ENCODE measurements at regions not wholly inside any gene's neighbourhood (a gene's known extent, or its start where the extent isn't known, plus 50 kb on each side); places are given as distances from the start of the nearest gene placed in this dataset.

GRCh38 chr11:128205796-128206195 lies 381.6 kb downstream of the ETS1 start:
- no peak for TF ChIP-seq CTCF (IDR thresholded peaks at IDR 0.05)
- TF ChIP-seq EP300 (IDR thresholded peaks at IDR 0.05), result no peak
- no peak for TF ChIP-seq POLR2A (IDR thresholded peaks at IDR 0.05; ENCODE audit: low read depth)
- TF ChIP-seq POLR2AphosphoS5 (IDR thresholded peaks at IDR 0.05), result no peak
- no peaks in the 10 kb centered on the region for H3K27me3 ChIP-seq
- no peaks in the 10 kb centered on the region for H3K9me3 ChIP-seq
- H3K4me1 ChIP-seq, result peaks cover 27 to 34% (median 30%) of the 10 kb centered on the region in 4 donors
- no peak for DNase-seq (ENCODE audit: extremely low spot score)
- H3K4me3 ChIP-seq, result no peak overlapping the region
- no peaks in the 10 kb centered on the region for H3K36me3 ChIP-seq
- no peak overlapping the region for H3K27ac ChIP-seq (replicated peaks in 1 of 4)
- intact Hi-C loops (cut with DNase I), result no loop called here

- H3K9me3 ChIP-seq, result no peaks in the 10 kb centered on the region
- H3K4me3 ChIP-seq, result no peak overlapping the region
- intact Hi-C loops (cut with DNase I), result no loop called here
- H3K27me3 ChIP-seq, result no peaks in the 10 kb centered on the region
- whole genome bisulfite sequencing, result 97% methylated on average over 3 of the region's 3 CpGs
- TF ChIP-seq POLR2AphosphoS5 (IDR thresholded peaks at IDR 0.05), result no peak
- TF ChIP-seq EP300 (IDR thresholded peaks at IDR 0.05), result no peak
- TF ChIP-seq POLR2A (IDR thresholded peaks at IDR 0.05; ENCODE audit: low read depth), result no peak
- TF ChIP-seq CTCF (IDR thresholded peaks at IDR 0.05), result no peak
- H3K4me1 ChIP-seq, result peaks cover 18 to 26% (median 24%) of the 10 kb centered on the region in 4 donors
- no peak overlapping the region for H3K27ac ChIP-seq (replicated peaks in 1 of 4)
- H3K36me3 ChIP-seq, result no peaks in the 10 kb centered on the region
- no peak for DNase-seq (ENCODE audit: extremely low spot score)
These were observed 382.5 kb downstream of the ETS1 start for GRCh38 chr11:128204898-128205297.

- DNase-seq (ENCODE audit: extremely low spot score), result no peak
- Histone ChIP-seq H3K36me3 (no peaks in the 10 kb centered on the region), H3K4me3 (no peak overlapping the region), H3K27me3 (no peaks in the 10 kb centered on the region), H3K27ac (replicated peaks in 1 of 4) (no peak overlapping the region), H3K4me1 (no peaks in the 10 kb centered on the region), H3K9me3 (no peaks in the 10 kb centered on the region)
- WGBS, result 71% methylated on average over 4 of the region's 4 CpGs
- TF ChIP-seq POLR2AphosphoS5 (IDR thresholded peaks at IDR 0.05) (no peak), EP300 (IDR thresholded peaks at IDR 0.05) (no peak), POLR2A (IDR thresholded peaks at IDR 0.05; ENCODE audit: low read depth) (no peak), CTCF (IDR thresholded peaks at IDR 0.05) (no peak)
- intact Hi-C loops (cut with DNase I), result no loop called here
These were observed 385.6 kb downstream of the ETS1 start for GRCh38 chr11:128201801-128202200.

- DNase-seq (ENCODE audit: extremely low spot score), result no peak
- WGBS, result 92% methylated on average over 5 of the region's 5 CpGs
These were observed 386.3 kb downstream of the ETS1 start for GRCh38 chr11:128201009-128201408.

More at GRCh38 chr11:128201009-128201408, 386.3 kb downstream of the ETS1 start:
- H3K9me3 ChIP-seq, result no peaks in the 10 kb centered on the region
- H3K4me1 ChIP-seq, result no peaks in the 10 kb centered on the region
- no peak for TF ChIP-seq CTCF (IDR thresholded peaks at IDR 0.05)
- TF ChIP-seq POLR2A (IDR thresholded peaks at IDR 0.05; ENCODE audit: low read depth), result no peak
- no peak for TF ChIP-seq POLR2AphosphoS5 (IDR thresholded peaks at IDR 0.05)
- no peak for TF ChIP-seq EP300 (IDR thresholded peaks at IDR 0.05)
- H3K4me3 ChIP-seq, result no peak overlapping the region
- H3K27ac ChIP-seq (replicated peaks in 1 of 4), result no peak overlapping the region
- H3K27me3 ChIP-seq, result no peaks in the 10 kb centered on the region
- intact Hi-C loops (cut with DNase I), result no loop called here
- H3K36me3 ChIP-seq, result no peaks in the 10 kb centered on the region
